ENCODE measurements at regions not wholly inside any gene's neighbourhood (a gene's known extent, or its start where the extent isn't known, plus 50 kb on each side); places are given as distances from the start of the nearest gene placed in this dataset.

DNA sequence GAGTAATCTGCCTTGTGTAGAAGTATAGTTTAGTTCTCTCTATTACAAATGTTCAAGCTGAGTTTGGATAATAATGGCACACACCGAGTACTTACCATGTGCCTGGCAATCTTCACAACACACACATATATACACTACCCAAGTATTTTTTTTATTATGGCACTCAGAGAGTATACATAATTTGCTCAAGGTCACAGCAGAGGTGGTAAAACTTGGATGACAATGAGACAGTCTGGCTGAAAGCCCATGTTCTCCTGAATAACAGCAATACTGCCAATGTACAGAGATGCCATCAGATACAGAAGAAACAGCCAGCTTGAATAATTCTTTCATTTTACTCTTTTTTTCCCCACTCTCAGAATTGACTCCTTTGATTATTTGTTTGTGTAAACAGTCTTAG lies 460.0 kb downstream of the CNTN6 start:
- DNase-seq, result no peak

DNA sequence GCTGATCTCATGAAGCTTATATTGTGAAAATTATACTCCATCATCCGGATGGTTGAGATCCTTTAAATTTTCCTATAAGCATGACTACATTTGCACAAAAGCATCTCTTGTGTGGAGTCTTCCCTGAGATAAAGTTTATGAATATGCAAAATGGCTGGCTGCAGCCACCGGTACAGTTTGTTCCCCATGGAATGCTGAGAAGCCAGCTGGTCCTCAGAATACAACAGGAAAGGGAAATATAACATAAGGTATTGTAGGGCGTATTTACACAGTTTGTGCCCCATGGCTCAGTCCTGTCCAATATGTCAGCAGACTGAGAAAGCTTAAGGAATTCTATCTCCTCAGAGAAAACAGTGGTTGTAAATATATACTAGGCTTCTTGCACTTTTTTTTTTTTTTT lies 468.6 kb downstream of the CNTN6 start:
- DNase-seq, result no peak

GRCh38 chr3:1571736-1572135 lies 478.9 kb downstream of the CNTN6 start:
- no peak for DNase-seq

- no peak for DNase-seq
Observed at GRCh38 chr3:1576047-1576446, 483.2 kb downstream of the CNTN6 start.

DNA sequence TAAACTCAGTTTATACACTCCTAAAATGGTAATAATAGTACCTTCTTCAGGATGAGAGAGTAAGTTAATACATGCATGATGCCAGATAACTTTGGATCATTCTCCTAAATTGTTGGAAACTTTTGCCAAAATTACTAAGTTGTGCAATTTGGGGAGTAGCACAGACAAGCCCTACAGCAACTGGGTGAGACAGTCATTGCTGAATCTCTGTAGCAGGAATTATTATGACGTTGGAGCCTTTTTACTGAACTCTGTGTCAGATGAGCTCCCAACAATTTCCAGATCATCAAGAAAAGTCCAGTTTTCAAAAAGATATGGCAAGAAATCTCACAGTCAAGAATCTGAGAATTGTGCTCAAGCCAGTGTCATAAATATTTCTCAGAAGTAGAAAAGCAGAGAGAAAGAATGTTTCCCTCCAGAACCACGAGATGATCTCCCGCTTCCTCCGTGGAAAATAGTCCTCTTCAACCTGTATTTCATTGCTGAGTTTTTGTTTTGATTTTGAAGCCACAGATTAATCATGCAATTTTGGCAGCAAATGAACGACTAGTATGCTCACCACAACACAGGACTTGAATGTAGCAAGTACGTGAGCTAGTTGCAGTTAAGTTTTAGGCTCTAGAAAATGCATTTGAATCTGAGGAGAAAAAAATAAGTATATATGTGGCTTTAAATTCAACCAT lies 485.4 kb downstream of the CNTN6 start:
- DNase-seq, result no peak

- DNase-seq, result no peak
Observed at GRCh38 chr3:1583044-1583443, 490.2 kb downstream of the CNTN6 start.

DNA sequence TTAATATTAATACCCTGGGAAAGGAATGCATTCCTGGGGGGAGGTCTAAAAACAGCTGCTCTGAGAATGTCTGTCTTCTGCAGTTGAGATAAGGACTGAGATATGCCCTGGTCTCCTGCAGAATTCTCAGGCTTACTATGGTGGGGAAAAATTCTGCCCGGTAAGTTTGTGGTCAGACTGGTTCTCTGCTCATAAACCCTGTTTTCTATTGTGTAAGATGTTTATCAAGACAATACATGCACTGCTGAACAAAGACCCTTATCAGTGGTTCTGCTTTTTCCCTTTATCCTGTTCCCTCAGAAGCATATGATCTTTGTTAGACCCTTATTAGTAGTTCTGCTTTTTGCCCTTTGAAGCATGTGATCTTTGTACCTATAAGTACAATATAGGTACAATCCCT lies 494.6 kb downstream of the CNTN6 start:
- DNase-seq, result no peak

GRCh38 chr3:1591327-1592028 lies 498.7 kb downstream of the CNTN6 start:
- no peak for DNase-seq

GRCh38 chr3:1594940-1595339 lies 502.1 kb downstream of the CNTN6 start:
- DNase-seq, result no peak

DNA sequence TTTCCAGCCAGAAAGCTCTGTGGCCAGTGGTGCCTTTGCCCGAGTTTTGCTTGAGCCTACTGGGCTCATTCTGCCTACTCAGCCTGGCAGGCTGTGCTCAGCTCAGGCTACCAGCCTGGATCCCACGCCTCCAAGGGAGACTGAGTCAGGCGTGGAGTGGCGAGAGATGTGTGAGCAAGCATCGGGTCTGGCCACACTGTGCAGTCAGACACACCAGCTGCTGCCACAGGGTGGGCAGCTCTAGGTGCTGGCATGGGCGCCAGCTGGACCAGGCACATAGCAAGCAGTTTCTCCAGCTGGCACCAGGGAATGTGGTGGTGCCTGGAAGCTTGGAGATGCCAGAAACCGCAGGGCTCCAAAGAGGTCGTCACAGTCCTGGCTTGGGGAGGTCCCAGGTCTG lies 498.5 kb upstream of the CNTN4 start:
- DNase-seq, result no peak

GRCh38 chr3:1600700-1601418 lies 497.8 kb upstream of the CNTN4 start:
- DNase-seq, result no peak

DNA sequence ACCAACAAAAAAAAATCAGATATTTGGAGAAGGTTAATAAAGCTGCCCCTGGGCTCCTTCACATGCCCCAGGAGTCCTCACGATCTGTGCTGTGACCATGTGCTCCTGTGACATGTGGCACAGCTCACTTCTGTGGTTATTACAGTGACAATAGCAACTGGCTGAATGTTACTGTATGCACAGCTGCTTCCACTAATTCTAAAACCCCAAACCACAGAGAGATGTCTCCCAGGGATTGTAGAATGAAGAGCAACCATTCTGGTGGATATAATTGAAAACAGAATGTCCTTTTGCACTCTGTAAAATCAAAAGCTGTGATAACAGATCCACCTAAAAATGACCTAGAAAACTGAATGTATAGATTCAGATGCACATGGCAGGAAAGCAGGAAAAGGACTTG lies 489.2 kb upstream of the CNTN4 start:
- peak; percentile 80 for DNase-seq

DNA sequence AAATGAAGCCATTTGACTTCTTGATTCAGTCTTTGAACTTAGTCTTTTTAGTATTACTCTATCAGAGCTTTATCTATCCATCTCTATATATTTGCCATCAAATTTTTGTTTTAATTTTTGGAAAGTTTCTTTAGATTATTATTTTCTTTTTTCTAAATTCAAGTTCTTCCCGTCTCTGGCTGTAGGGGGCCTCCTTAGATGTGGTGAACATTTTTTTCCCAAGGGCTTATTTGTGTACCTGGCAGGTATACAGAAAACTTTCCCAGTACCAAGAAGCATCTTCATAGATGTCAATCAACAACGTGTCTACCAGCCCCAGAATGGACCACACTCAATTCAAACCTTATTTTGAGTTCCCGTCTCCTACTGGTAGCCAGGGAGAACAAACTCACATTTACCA lies 486.8 kb upstream of the CNTN4 start:
- no peak for DNase-seq

GRCh38 chr3:1613962-1614361 lies 484.7 kb upstream of the CNTN4 start:
- DNase-seq, result no peak

- DNase-seq, result no peak
Observed at GRCh38 chr3:1616744-1617143, 481.9 kb upstream of the CNTN4 start.

DNA sequence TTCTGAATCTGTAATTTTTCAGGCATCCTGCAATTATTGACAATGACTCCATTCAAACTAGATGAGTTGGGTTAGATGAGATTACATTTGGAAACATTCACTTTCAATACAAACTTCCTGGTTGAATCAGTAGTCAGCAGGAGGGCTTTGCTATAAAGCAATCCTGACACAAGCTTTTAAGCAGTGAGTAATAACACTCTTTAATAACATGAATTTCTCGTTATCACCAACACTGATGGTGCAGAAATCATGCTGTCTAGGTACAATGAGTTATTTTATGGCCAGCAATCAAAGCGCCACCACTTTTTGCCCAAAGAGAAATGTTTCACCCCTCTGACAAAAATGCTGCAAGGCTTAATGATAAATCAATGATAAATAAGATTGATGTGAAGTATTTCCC lies 474.8 kb upstream of the CNTN4 start:
- DNase-seq, result no peak

- no peak for DNase-seq
Observed at GRCh38 chr3:1632128-1632527, 466.5 kb upstream of the CNTN4 start.

GRCh38 chr3:1661839-1662238 lies 436.8 kb upstream of the CNTN4 start:
- DNase-seq, result no peak

GRCh38 chr3:1664266-1664665 lies 434.4 kb upstream of the CNTN4 start:
- no peak for DNase-seq

GRCh38 chr3:1666865-1667264 lies 431.8 kb upstream of the CNTN4 start:
- no peak for DNase-seq

DNA sequence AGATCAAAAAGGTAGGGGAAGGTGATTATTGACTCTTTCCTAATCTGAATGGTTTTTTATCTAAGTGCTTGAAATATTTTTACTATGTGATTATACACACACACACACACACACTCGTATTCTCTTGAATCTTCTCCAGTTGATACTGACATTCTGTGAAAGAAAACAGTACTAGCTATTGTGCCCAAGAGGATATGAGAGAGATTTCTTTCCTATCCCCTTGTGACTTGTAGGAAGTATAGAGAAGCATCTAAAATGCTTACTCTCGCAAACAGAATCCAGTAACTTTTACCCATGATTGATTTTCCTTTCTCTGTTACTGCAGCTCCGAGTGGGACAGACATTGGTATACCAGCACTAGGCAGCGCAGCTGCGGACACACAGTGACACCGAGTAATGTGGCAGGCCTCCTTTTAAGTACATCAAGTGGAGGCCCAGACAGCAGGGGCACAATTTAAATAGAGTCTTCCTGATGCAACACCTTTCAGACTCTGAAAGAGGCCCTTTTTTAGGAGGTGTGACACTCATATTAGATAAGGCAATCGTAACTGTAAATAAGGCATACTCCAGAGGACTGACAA lies 421.0 kb upstream of the CNTN4 start:
- DNase-seq, result peak; percentile 33

DNA sequence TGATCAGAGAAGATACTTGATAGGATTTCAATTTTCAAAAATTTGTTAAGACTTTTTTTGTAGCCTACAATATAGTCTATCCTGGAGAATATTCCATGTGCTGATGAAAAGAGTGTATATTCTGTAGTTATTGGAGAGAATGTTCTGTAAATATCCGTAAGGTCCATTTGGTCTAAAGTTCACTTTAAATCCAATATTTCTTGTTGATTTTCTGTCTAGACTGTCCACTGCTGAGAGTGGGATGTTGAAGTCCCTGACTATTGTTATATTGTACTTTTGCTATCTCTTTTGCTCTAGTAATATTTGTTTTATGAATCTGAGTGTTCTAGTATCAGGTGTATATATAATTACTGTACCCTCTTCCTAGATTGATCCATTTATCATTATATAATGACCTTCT lies 406.2 kb upstream of the CNTN4 start:
- no peak for DNase-seq

GRCh38 chr3:1693145-1693544 lies 405.5 kb upstream of the CNTN4 start:
- no peak for DNase-seq
